ENCODE measurements at regions not wholly inside any gene's neighbourhood (a gene's known extent, or its start where the extent isn't known, plus 50 kb on each side); places are given as distances from the start of the nearest gene placed in this dataset.

- Histone ChIP-seq H3K4me3 (ENCODE audit: extremely low read depth in 1 of 4, insufficient read depth in 2 of 4, low read depth in 3 of 4, low read length in 4 of 4) (no peak overlapping the region), H3K9ac (replicated peaks in 1 of 4; ENCODE audit: extremely low read depth in 1 of 4, low read depth in 3 of 4, low read length in 3 of 4) (no peak overlapping the region), H3K4ac (replicated peaks; ENCODE audit: insufficient read length, low read depth, low read length) (no peak overlapping the region), H3K79me1 (ENCODE audit: low read depth, low read length) (no peaks in the 10 kb centered on the region), H2AFZ (ENCODE audit: low read length) (no peak overlapping the region), H3K23me2 (ENCODE audit: low read depth, low read length) (no peaks in the 10 kb centered on the region), H3K79me2 (ENCODE audit: control insufficient read depth in 1 of 2, insufficient read depth in 2 of 2, low read length in 2 of 2) (no peaks in the 10 kb centered on the region), H2BK120ac (replicated peaks; ENCODE audit: low read depth, low read length) (no peak overlapping the region), H4K20me1 (replicated peaks in 1 of 2; ENCODE audit: control insufficient read depth in 1 of 2, insufficient read depth in 2 of 2, low read length in 2 of 2) (no peaks in the 10 kb centered on the region), H3K27me3 (replicated peaks in 1 of 4; ENCODE audit: control insufficient read depth in 3 of 4, extremely low read depth in 1 of 4, insufficient read depth in 3 of 4, low read length in 3 of 4) (no peaks in the 10 kb centered on the region), H3K27ac (ENCODE audit: low read depth, low read length) (no peak overlapping the region), H2BK15ac (ENCODE audit: low read length) (no peak overlapping the region), H3K4me1 (replicated peaks in 1 of 4; ENCODE audit: control insufficient read depth in 3 of 4, insufficient read depth in 4 of 4, low read length in 3 of 4) (peaks cover 0 to 2% (median 0%) of the 10 kb centered on the region in 4 experiments; a peak in 2 of 7 replicates), H2BK12ac (ENCODE audit: low read depth, low read length) (no peak overlapping the region), H3K9me3 (ENCODE audit: insufficient read depth in 2 of 2, low read depth in 1 of 2, low read length in 1 of 2) (peaks cover 0 to 7% of the 10 kb centered on the region in 2 experiments; a peak in 1 of 4 replicates), H2BK20ac (ENCODE audit: low read length) (no peak overlapping the region), H2AK5ac (ENCODE audit: low read depth, low read length) (no peak overlapping the region), H3K56ac (replicated peaks; ENCODE audit: insufficient read length, low read depth, low read length) (no peak overlapping the region), H4K5ac (ENCODE audit: insufficient read length, low read depth, low read length) (no peak overlapping the region), H3K23ac (ENCODE audit: insufficient read length) (no peak overlapping the region), H3K4me2 (ENCODE audit: insufficient read depth in 1 of 2, low read depth in 2 of 2, low read length in 2 of 2) (no peak overlapping the region), H3K36me3 (ENCODE audit: control insufficient read depth in 2 of 4, insufficient read depth in 4 of 4, low read length in 3 of 4) (no peaks in the 10 kb centered on the region), H4K8ac (ENCODE audit: extremely low read depth, insufficient read depth, low read length) (no peak overlapping the region), H4K91ac (replicated peaks; ENCODE audit: insufficient read length, low read length) (no peak overlapping the region), H3K14ac (ENCODE audit: insufficient read length) (no peak overlapping the region), H3K18ac (ENCODE audit: extremely low read depth, low read length) (no peak overlapping the region), H2BK5ac (ENCODE audit: low read depth, low read length) (no peak overlapping the region)
- CTCF ChIA-PET (ENCODE audit: partially characterized antibody), result interaction anchor here (0.7 kb wide), 1 partner anchor 30 kb away, joined by 3 read pairs; no protein-coding TSS in a partner anchor
- WGBS, 2 experiments (ENCODE audit: extremely low coverage in 1 of 2, insufficient coverage in 1 of 2, insufficient read length in 1 of 2, insufficient replicate concordance in 2 of 2, low coverage in 1 of 2, low lambda C conversion rate in 2 of 2, missing lambda C conversion rate in 1 of 2), result 88% methylated on average over 7 of the region's 7 CpGs; no CpG with 5 or more reads in 1 of the 2 experiments
- DNase-seq (ENCODE audit: low read depth in 1 of 2, low spot score in 2 of 2) (no peak), FAIRE-seq (no peak)
- POLR2A ChIA-PET (ENCODE audit: partially characterized antibody), result no interaction called here
- no peak for TF ChIP-seq SIX5 (IDR thresholded peaks at IDR 0.05; ENCODE audit: low read depth, low read length)
- no peak for TF ChIP-seq SIN3A (conservative IDR thresholded peaks at IDR 0.05 in 1 of 2, IDR thresholded peaks at IDR 0.05 in 1 of 2; ENCODE audit: low read depth in 1 of 2, low read length in 2 of 2)
- no peak for TF ChIP-seq RBBP5 (IDR thresholded peaks at IDR 0.05; ENCODE audit: borderline replicate concordance, low read depth, low read length)
- no peak for TF ChIP-seq CHD2 (IDR thresholded peaks at IDR 0.05; ENCODE audit: low read length)
- TF ChIP-seq BACH1 (IDR thresholded peaks at IDR 0.05; ENCODE audit: low read length), result no peak
- TF ChIP-seq SIRT6 (IDR thresholded peaks at IDR 0.05; ENCODE audit: low read length), result no peak
- TF ChIP-seq SP2 (IDR thresholded peaks at IDR 0.05; ENCODE audit: low read length), result no peak
Observed at GRCh38 chr1:229928767-229929166, 138.3 kb upstream of the GALNT2 start.
